Activated CD8-positive, alpha-beta memory T cell treated with anti-CD3 and anti-CD28 coated beads for 36 hours (primary cell): ENCODE measurements at regions not wholly inside any gene's neighbourhood (a gene's known extent, or its start where the extent isn't known, plus 50 kb on each side); places are given as distances from the start of the nearest gene placed in this dataset.
"Not testable (repeated sequence)": the region's sequence is repeated elsewhere in the genome, so short reads cannot be mapped to it uniquely, and the experiment has no call there.

ENCODE experiments used
- CTCF ChIA-PET: fragments of 350-600 bp; sonication (Branson Sonifier 250); formaldehyde crosslinking; loops from one replicate; lab custom pipeline; 2021; ENCODE audit warnings: antibody characterized with exemption; lab: Charles Lee
- POLR2A ChIA-PET: fragments of 350-600 bp; sonication (Branson Sonifier 250); formaldehyde crosslinking; loops from one replicate; lab custom pipeline; 2021; ENCODE audit warnings: antibody characterized with exemption; lab: Charles Lee

DNA sequence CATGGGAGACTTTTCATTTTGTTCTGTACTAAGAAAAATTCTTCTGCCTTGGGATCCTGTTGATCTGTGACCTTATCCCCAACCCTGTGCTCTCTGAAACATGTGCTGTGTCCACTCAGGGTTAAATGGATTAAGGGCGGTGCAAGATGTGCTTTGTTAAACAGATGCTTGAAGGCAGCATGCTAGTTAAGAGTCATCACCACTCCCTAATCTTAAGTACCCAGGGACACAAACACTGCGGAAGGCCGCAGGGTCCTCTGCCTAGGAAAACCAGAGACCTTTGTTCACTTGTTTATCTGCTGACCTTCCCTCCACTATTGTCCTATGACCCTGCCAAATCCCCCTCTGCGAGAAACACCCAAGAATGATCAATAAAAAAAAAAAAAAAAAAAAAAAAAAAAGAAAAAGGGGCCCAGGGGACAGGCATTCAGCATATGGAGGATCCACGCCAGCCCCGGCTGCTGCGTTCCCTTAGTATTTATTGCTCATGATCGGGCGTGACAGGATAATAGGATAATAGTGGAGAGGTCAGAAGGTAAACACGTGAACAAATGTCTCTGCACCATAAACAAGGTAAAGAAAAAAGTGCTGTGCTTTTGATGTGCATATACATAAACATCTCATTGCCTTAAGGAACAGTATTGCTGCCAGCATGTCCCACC is 113.7 kb upstream of the ZNF92 start:
- POLR2A ChIA-PET, CTCF ChIA-PET: not testable (repeated sequence)

DNA sequence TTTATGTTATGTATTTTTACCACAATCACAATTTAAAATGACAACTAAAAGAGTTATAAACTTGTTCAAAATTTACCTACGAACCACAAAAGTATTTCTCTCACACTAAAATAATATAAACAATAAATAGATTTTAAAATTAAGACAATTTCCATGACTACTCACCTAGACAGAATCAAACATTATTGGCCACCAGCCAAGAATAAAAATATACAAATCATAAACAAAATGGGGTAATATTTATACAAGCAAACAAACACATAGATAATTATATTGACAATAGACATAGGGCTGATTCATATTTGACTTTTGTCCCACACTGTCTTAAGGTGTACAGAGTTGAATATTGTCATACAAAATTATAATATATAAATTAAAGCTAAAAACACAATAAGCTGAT is 119.6 kb upstream of the ZNF92 start:
- POLR2A ChIA-PET, result no interaction called here
- CTCF ChIA-PET, result no interaction called here

DNA sequence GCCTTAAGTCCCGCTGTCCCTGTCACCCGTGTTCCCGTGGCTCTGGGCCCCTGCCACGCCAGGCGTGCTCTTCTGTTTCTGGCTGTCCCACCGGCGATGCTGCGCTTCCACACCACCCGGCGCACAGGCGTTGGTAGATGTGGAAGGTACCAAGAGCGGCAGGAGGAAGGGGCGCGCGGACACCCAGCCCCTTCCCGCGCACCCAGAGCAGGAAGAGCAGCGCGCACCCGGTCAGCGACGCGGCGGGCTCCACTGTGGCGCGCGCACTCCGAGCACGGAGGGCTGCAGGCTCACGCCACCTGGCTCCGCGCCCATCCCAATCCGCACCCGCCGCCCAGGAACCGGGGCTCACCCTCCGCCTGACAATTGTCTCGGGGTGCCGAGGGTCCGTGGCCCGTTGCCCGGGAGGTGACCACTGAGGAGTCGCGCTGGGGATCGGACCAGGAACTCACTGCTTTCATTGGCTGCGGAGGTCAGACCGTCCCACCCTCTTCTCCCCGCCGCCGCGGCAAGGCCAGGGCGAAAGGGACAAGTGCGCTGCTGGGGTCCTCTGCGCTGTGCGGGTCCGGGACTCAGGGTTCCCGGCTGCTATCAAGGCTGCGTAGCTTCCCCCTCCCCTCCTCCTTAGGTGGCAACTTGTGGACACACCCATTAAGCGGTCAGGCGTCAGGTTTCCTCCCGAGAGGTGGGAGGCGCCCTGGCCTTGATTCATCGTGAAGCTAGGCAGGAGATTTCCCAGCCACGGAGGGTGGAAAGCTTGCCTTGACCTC is 121.6 kb upstream of the ZNF92 start:
- CTCF ChIA-PET, result no interaction called here
- POLR2A ChIA-PET, result interaction anchor here (0.5 kb wide), 1 partner anchor 214 kb away, joined by 5 read pairs; no protein-coding TSS in a partner anchor

DNA sequence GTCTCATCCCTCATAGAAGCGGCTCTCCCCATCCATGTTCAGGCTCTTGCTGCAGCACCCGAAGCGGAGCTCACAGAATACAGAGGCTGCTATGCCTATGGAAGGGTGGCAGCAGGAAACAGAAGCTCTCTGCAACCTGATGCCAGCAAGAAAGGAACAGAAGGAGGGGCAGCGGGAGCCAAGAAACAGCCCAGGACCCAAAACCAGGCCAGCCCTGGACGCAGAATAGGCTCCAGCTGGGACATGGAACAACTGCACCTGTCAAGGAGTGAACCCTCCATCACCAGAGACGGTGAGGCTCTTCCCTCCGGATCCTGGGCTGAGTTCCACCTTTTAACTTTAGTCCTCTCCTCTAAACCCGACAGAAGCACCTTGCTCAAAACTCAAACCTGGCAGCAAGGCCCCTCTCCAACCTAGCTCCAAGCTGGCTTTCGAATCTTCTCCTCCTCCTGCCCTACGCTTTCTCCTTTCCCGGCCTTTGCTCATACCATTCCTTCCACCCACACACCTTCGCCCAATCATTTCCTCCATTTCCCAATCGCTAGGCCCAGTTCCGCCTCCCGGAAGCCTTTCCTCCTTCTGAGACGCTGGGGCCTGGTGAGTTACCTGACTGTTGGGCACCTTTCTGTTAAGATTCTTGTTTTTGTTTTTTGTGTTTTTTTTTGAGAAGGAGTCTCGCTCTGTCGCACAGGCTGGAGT is 122.8 kb upstream of the ZNF92 start:
- ChIA-PET CTCF (no interaction called here), POLR2A (no interaction called here)

DNA sequence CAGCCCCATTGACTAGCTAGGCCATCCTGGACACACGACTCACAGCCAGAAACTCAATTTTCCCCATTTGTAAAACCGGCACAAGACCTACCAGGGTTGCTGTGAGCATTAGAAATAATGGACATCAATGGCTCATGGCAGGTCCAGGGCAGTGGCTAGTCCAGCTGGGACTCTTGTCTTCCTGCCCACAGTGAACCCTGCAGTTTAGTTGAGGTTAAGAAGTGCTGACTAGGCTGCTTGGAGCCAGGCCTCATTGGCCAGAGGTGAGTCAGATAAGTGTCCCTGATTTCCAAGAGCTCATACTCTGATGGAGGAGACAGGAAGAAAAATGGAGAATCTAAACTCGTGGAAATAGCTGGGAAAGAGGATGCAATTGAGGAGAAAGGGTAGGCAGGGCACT is 123.4 kb upstream of the ZNF92 start:
- ChIA-PET CTCF (no interaction called here), POLR2A (no interaction called here)

DNA sequence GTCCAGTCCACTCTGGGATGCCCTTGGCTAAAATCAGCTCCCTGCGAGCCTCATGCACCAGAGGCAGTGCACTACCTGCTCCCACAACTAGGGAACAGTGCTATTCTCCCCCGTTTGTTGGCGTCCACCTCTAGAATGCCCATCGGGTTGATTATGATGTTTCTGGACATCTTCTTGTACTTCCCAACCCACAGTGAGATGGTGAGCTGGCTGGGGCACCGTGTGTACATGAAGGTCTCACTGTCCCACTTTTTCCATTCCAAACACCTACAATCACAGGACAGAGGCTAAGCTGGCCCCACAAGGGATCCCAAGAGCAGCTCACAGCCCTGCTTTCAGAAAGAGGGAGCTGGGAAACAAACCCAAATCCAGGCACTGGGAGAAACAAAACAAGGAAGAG is 126.2 kb upstream of the ZNF92 start:
- POLR2A ChIA-PET, result no interaction called here

DNA sequence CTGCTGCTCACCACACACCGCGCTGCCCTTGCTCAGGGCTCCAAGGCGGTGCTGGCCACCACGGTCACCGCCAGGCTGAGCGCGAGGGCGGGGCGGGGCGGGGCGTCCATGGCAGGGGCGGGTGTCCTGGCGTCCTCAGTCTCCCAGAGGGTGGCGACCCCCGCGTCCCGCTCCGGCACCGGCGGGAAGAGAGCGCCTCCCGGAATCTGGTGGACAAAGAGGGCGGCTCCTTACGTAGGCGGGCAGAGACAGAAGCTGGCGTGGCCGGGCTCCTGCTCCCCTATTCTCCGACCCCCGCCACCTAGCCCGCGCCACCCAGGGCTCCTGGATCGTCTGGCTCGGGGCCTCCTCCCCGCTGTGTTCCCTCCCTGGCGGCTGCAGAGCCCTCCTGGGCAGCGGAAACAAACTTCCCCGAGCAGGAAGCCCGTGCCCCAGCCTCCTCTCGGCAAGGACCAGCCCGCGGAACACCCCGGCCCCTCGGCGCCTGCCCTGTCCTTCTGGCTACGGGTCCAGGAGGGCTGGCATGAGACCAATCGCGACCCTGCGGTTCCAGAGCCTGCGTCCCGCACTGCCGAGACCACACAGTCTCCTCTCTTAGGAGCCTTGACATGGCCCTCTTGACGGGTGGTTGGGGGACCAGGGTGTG is 133.8 kb upstream of the ZNF92 start:
- CTCF ChIA-PET, result no interaction called here
- POLR2A ChIA-PET, result no interaction called here

More for the DNA sequence above, 126.2 kb upstream of the ZNF92 start:
- CTCF ChIA-PET, result no interaction called here

DNA sequence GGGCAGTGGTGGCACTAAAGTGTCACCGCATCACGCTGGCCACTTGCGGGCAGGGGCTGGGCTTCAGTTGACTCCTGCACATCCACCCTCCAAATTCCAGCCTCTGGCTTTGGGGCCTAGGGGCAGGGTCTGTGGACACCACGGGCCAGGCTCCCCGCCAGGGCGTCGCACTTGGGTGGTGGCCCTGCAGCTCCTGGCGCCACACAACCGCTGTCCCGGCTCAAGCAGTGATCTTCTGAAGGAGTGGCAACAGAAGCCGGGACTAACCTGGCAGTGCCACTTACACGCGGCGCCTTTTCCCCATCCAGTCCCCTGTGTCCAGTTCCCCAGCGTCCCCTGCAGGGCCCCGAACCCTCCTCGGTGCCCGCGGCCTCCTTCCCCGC is 134.3 kb upstream of the ZNF92 start:
- ChIA-PET CTCF (interaction anchor here (0.5 kb wide), 1 partner anchor 14 kb away, joined by 4 read pairs; no protein-coding TSS in a partner anchor), POLR2A (no interaction called here)

DNA sequence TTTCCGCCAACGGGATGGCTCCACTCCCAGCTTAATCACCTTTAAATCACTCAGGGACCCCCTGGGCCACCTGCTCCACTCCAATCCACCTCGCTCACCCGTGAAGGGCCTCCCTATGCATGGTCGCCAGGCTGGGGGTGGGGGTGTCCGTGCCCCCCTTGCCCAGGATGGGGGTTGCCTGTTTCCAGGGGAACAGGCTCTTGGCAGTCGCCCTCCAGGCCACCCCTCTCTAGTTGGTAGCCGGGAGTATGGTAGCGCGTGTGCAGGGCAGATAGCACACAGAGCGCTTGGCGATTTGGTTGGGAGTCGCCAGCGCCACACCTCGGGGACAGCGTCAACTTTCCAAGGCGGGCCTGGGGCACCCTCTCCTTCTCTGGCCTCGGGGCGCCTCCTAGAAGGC is 134.9 kb upstream of the ZNF92 start:
- ChIA-PET CTCF (interaction anchor here (0.5 kb wide), 1 partner anchor 14 kb away, joined by 4 read pairs; no protein-coding TSS in a partner anchor), POLR2A (no interaction called here)

DNA sequence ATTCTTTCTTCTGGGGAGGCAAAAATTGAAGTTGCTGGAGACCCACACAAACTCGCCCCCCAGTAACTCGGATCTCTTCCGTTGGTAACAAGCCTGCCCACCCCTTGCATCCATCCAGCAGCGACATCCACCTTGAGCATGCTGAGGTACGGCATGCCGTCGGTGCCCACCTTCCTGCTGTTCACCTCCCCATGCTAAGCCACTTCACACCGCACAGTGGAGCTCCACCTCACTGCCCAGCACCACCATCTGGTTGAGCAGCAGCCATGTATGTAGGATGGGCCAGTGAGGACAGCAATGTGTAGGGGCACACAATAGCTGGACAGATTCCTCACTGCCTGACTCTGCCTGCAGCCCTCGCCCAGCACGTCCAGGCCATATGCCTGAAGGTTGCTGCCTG is 138.1 kb upstream of the ZNF92 start:
- ChIA-PET POLR2A (no interaction called here), CTCF (no interaction called here)

DNA sequence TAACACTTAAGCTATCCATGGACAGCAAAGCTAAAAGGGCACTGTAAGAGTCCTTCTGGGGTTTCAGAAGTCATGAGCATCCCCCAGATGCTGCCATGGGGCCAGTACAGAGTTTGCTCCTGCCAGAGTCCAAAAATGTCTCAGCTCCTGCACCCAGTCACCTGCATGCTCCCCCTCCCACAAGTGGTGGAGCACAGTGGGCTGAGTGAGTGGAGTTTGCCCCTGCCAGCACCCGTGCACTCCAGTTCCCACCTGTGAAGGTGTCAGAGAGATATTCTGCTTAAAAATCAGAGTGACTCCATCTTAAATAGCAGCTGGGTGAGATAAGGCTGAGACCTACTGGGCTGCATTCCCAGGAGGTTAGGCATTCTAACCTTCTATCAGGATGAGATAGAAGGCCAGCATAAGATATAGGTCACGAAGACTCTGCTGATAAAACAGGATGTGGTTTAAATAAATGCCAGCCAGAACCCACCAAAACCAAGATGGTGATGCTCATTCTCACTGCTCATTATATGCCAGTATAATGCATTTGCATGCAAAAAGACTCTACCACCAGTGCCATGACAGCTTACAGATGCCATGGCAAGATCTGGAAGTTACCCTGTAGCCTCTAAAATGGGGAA is 140.1 kb upstream of the ZNF92 start:
- ChIA-PET CTCF (no interaction called here), POLR2A (no interaction called here)

DNA sequence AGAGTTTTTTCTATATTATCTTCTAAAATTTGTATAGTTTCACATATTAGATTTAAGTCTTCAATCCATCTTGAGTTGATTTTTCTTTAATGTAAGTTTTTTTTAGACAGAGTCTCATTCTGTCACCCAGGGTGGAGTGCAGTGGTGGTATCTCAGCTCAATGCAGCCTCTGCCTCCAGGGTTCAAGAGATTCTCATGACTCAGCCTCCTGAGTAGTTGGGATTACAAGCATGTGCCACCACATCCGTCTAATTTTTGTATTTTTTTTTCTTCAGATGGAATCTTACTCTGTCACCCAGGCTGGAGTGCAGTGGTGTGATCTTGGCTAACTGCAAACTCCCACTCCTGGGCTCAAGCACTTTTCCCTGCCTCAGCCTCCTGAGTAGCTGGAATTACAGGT is 143.4 kb upstream of the ZNF92 start:
- CTCF ChIA-PET, result interaction anchor here (0.6 kb wide), 1 partner anchor 9 kb away, joined by 3 read pairs; no protein-coding TSS in a partner anchor
- POLR2A ChIA-PET, result no interaction called here

DNA sequence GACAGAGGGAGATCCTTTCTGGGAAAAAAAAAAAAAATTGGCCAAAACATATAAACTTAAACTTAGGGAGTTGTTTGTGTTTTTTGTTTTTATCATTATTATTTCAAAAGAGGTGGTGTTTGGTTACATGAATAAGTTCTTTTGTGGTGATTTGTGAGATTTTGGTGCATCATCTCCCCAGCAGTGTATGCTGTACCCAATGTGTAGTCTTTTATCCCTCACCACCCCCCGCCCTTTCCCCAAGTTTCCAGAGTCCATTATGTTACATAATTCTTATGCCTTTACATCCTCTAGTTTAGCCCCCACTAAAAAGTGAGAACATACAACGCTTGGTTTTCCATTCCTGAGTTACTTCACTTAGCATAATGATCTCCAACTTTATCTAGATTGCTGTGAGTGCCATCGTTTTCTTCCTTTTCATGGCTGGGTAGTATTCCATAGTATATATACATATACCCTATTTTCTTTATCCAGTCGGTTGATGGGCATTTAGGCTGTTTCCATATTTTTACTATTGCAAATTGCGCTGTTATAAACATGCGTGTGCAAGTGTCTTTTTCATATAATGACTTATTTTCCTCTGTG is 148.1 kb upstream of the ZNF92 start:
- ChIA-PET CTCF (no interaction called here), POLR2A (no interaction called here)

DNA sequence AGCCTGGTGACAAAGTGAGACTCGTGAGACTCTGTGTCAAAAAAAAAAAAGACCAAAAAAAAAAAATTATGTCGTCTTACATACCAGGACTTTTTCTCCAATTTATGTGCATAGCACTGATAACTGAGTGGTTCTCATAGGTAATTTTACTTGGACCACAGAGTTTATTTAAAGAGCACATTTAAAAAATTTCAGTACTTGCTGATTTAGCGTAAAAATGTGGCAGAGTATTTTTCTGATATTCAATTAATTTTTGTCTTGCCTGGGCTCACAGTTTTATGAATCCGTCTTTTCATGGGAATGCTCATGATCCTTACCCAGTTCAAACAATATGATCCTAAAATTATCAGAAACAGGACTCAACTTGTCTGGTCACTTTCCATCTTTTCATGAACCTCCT is 151.0 kb upstream of the ZNF92 start:
- ChIA-PET CTCF (no interaction called here), POLR2A (no interaction called here)

DNA sequence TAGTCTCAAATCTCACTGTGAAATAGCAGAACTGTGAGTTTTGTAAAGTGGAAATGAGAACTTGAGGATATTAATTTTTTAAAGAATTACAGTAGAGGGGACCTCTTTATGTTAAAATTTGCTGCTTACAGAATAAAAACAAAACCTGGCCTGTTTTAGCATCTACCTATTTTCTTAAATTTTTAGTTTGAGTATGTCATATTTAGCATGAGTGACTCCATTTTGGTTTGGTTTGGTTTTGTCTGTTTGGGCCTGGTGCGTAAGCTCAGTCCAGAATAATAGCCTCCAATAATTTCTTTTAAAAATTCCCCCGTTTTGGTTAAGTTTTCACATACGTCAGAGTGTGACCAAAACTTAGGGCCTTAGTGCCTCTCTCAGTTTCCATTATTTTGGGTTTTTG is 152.0 kb upstream of the ZNF92 start:
- CTCF ChIA-PET, result interaction anchor here (0.7 kb wide), 1 partner anchor 85 kb away, joined by 3 read pairs; no protein-coding TSS in a partner anchor

DNA sequence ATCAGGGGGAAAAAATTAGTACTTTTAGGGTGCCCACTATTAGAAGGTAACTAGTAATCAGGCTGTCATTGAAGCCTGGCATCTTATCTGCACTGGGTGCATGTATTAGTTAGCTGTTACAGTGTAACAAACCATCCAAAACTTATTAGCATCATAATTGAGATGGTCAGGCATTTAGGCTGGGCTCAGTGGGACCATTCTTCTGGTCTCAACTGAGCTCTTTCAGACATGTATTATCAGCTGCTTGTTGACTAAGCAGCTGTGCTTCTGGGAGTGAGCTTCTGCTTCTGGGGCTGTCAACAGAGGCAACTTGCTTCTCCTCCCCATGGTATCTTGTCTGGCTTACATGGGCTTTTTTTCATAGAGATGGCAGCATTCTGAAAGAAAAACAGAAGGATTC is 154.0 kb upstream of the ZNF92 start:
- POLR2A ChIA-PET, result no interaction called here

More for the DNA sequence above, 152.0 kb upstream of the ZNF92 start:
- POLR2A ChIA-PET, result interaction anchor here (0.6 kb wide), 1 partner anchor 935 kb away, joined by 5 read pairs; no protein-coding TSS in a partner anchor

DNA sequence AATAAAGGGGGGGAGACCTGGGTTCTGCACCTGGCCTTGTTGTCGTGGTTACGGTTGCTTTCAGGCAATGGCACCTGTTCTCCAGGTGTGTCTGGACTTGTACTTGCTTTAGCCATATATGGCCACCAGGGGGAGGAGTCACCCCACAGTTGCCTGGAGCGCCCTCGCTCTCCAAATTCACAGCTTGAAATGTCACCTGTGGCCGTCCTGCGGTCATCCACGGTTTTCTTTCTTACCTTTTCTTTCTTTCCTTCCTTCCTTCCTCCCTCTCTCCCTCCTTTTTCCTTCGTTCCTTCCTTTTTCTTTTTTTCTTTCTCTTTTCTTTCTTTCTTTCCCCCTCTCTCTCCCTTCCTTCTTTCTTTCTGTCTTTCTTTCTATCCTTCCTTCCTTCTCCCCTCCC is 157.2 kb upstream of the ZNF92 start:
- CTCF ChIA-PET, result interaction anchor here (0.6 to 0.8 kb wide), 2 partner anchors 92 to 265 kb away, joined by 4 to 5 read pairs; no protein-coding TSS in a partner anchor
- POLR2A ChIA-PET, result no interaction called here

More for the DNA sequence above, 154.0 kb upstream of the ZNF92 start:
- CTCF ChIA-PET, result interaction anchor here (0.8 kb wide), 1 partner anchor 88 kb away, joined by 3 read pairs; no protein-coding TSS in a partner anchor

DNA sequence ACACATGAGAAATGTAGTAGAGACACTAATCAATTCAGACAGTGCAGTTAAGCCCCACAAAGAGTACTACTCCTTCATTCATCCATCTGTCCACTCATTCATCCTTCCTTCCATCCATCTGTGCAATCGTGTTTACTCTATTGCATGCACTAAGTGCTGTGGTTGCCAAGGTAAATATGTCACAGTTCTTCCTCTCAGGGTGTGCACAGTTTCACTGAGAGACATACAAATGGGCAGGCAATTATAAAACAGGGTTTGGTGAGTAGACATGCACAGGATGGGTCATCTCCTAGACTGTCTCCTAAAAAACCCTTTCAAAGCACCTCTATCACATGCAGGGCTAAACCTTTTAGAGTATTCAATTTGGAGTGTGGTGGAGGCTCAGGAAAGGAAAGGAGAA is 160.4 kb upstream of the ZNF92 start:
- POLR2A ChIA-PET, CTCF ChIA-PET: not testable (repeated sequence)

DNA sequence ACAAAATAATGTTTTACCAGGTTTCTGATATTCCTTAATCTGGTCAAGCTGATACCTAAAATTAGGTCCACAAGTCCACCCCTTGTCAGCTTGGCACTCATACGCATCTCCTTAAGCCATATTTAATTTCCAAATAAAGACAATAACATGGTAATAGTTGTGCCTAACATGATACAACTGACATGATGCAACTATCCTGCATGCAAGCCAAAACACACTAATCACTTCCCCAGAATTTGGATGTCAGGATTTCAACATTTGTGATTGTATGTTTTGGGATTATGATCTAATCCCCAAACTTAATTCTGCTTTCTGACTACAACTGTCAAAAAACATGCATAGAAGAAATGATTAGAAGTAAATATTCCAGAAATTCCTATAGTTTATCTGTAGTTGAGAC is 174.4 kb upstream of the ZNF92 start:
- CTCF ChIA-PET, POLR2A ChIA-PET: not testable (repeated sequence)
